Inflammatory macrophage treated with lipopolysaccharide for 1 hour (primary cell): ENCODE measurements at regions not wholly inside any gene's neighbourhood (a gene's known extent, or its start where the extent isn't known, plus 50 kb on each side); places are given as distances from the start of the nearest gene placed in this dataset.
"Not testable (repeated sequence)": the region's sequence is repeated elsewhere in the genome, so short reads cannot be mapped to it uniquely, and the experiment has no call there.

Experiments
- DNase-seq, 2 donors: peaks; one replicate each; pipeline ENCODE4 v3.0.0-alpha.2; 2020 to 2022

DNA sequence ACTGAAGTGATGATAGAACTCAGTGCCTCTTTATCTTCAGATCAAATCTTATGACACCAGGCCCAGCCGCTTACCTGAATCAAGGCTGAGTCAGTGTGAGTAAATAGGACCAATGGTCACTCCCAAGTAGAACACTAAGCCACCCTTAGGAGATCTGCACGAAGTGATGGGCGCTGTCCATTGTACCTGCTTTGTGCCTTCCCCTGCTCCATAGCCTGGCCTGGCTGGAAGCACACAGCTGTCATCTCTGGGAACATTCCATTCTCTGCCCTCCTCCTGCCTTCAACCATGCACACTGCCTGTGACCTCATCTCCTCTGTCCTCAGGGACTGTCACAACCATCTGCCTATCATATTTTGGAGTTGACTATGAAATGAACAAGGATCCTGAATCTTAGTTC is 279.5 kb upstream of the ASIC2 start:
- DNase-seq: no peak

DNA sequence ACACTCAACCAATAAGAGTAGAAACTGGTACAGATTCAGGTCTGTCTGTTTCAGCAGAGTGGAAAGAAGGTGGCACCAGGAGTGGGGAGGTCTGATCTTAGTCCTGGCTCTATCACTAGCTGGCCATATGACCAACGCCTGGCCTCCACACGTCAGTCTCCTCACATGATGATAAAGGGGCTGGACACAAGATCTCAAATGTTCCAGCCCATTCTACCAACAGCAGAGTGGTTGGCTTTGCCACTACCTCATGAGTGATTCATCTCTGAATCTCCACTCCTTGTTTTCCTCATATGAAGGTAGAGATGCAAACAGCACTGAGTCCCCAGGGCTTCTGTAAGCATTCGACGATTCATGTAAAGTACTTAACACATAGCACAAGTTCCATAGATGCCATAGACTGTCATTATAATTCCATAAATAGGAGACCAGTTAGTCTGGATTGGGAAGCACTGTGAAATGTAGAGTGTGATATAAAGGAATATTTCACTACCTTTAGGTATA is 281.9 kb upstream of the ASIC2 start:
- DNase-seq: no peak

GRCh38 chr17:33579740-33580139 is 286.6 kb upstream of the ASIC2 start:
- not testable (repeated sequence) for DNase-seq

- no peak for DNase-seq
These were observed 287.1 kb upstream of the ASIC2 start for GRCh38 chr17:33580215-33580614.

- no peak for DNase-seq
These were observed 289.6 kb upstream of the ASIC2 start for GRCh38 chr17:33582661-33583060.

- no peak for DNase-seq
These were observed 290.7 kb upstream of the ASIC2 start for GRCh38 chr17:33583518-33584417.

DNA sequence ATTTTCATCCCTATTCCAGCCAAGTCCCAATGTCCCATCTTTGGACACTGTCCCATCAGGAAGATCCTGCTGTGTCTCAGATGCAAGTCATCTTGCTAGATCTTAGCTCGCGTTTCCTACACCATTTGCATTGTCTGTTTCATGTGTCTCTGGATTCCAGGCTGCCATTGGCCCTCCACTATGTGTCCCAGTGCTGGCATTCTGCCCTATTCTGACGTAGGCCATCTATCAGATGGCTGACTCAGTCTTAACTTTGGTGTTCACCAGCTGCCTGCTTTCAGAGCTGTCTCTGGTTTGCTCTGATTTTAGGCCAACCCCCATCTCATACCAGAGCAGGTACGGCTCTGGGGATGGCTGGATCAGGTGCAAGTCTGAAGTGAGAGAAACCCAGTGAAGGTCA is 300.9 kb upstream of the ASIC2 start:
- DNase-seq: no peak

- DNase-seq: no peak
These were observed 302.7 kb upstream of the ASIC2 start for GRCh38 chr17:33595828-33596227.

DNA sequence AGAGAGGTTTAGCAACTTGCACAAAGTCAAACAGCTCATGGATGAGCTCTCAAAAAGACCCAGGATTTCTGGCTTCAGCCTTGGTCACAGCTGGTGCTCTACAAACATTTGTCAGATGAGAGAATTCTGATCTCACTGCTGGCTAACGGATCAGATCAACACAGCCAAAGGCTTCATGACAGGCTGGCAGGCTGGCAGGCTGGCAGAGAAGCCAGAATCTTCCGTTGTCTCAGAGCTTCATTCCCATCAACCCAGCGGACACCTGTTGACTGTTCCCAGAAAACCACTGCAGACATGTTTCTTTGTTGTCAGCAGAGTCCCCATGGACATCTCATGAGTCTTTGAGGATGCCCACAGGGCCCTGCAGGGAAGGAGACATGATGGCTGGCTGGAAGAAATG is 303.8 kb upstream of the ASIC2 start:
- no peak for DNase-seq

GRCh38 chr17:33598797-33599196 is 305.7 kb upstream of the ASIC2 start:
- no peak for DNase-seq

- no peak for DNase-seq
These were observed 309.9 kb upstream of the ASIC2 start for GRCh38 chr17:33602981-33603380.

DNA sequence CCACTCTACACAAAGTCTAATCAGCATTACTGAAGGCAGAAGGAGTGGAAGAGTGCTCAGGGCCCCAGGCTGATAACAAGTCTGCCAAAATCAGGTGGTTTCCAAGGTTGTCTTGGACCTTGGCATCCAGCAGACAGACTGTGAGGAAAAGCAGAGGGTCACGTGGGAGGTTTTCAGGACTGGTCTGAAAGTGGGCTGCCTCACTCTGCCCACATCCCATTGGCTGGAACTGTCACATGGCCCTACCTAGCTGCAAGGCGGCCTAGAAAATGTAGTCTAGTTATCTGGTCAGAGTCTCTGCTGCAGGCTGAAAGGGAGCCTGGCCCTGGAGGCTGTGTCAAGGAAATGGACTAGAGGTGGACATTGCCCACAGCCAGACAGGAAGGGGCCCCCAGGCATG is 310.7 kb upstream of the ASIC2 start:
- no peak for DNase-seq

DNA sequence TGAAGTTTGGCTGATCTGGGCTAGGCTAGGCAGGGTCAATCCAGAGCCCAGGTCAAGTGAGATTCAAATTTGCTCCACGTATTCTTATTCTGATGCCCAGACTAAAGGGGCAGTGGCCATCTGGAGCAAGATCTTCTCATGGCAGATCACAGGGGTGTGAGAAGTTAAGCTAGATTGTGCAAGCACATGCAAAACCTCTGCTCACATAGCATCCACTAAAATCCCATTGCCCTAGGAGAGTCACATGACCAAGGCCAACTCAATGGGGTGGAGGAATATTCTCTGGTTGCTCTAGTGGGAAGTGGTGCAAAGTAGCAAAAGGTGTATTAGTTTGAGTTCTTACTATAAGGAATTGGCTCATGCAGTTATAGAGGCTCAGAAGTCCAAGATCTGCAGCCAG is 318.4 kb upstream of the ASIC2 start:
- DNase-seq: no peak

DNA sequence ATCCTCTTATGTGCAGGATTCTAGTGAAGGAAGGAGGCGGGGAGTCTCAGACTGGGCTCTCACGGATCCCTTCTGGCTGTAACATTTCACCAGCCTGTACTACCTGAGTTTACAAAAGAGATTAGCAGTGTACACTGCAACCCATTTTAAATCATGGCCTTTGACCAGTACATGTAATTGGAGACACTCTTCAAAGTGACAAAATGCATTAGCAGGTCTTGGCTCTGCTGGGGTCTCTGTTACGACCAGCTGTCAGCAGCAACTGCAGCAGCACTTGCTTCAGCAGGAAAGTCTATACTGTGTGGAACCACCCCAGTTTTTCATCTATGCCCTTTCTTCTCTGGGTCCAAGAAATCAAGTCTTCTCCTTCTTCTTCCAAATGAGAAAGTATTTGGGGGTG is 322.8 kb upstream of the ASIC2 start:
- DNase-seq: no peak

DNA sequence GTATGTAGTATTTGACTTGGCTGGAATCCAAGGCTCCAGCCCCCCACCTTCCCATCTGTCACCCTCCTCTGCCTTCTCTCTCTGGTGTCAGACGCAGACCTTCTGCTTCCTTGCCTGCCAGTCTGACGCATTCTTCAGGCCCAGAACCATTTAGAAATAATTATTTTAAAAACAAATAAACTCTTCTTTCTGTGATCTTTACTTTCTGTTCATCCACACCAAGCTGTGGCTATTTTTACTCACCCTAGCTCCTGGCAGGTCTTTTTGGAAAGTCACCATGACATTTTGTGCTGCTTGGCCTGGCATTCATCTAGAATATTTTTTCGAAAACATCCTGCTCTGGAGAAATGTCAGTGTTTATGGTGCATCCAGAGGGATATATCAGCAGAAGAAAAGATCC is 330.7 kb upstream of the ASIC2 start:
- no peak for DNase-seq

DNA sequence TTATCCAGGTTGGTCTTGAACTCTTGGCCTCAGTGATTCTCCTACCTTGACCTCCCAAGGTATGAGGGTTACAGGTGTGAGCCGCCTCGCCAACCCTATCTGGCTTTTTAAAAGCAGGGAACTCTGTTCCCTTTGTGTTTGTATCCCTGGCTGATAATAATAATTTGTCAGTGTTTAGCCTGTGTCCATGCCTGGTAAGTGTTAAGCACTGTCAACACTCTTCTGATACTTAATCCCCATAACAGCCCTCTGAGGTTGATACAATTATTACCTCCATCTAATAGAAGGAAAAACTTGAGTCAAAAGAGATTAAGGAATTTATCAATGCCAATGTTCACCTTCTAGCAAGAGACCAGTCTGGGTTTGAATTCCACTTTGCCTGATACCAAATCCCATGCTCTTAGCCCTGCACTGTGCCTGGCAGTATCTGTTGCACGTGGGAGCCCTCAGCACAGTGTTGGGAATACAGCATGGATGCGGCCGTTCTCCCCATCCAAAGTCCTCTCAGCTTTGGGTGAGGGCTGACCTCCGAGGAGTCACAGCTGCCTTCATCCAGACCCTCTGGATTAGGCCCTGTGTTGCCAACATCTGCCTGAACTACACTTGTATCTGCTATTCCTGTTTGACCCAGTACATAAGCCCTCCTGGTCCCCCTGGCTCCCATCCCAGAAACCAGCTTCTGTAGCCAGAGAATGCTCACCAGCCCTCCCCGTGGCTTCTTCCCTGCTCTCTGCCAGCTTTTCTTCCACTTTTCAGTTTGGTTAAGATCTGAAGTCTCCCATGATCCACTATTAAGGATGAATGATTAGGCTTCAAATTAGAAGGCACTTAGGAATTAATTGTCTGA is 335.6 kb upstream of the ASIC2 start:
- DNase-seq: no peak

GRCh38 chr17:33633446-33633845 is 340.4 kb upstream of the ASIC2 start:
- no peak for DNase-seq

GRCh38 chr17:33637534-33637933 is 344.4 kb upstream of the ASIC2 start:
- no peak for DNase-seq

DNA sequence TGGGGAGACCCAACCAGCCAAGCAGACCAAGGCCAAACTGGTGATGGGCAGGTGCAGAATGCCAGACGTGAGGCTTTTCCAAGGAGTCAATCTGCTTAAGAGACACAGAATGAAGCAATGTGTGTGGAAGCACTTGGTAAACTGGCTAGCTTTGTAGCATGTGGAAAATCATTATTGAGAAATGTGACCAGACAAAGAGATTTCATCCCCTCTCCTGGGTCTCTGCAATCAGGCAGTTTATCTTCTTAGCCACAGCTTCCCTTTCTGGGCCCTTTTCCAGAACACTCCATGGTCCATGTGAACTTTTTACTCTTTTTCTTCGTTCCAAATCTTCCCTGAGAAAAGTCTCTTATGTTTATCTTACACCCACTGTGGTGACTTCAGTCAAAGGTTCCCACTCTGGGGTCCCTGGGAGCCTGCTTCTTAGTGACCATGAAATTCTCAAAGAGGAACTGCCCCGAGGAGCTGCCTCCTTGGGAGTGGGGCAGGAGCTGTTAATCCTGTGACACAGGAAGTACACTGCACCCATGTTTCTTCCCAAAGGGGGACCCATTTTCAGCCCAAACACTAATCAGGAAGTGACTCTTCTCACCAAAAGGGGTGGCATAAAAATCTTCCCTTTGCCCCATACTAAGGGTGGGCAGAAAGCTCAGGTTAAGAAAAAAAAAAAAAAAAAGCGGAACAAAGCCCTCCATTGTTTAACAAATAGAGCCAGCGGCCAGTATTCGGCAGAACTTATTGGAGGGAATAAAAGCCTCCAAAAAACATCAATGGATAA is 346.2 kb upstream of the ASIC2 start:
- DNase-seq: peak; percentile 5 to 18

GRCh38 chr17:33640629-33641028 is 347.5 kb upstream of the ASIC2 start:
- DNase-seq: no peak

DNA sequence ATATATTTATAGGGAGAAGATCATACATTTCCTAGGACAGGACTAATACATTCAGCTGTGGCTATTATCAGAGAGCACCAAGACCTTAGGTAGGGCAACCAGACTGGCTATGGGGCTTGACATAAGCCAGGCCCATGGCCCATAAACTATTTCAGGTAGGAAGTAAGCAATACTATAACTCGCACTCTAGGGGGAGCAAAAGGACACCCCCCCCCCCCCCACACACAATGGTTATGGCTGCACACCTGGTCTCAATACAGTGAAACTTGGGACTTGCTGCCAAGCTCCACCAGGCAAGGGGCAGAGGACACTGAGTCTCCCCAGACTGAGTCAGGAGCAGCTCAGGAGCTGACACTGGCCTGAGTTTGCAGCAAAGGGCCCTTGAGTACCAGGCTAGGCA is 348.9 kb upstream of the ASIC2 start:
- DNase-seq: no peak

- DNase-seq: no peak
These were observed 354.9 kb upstream of the ASIC2 start for GRCh38 chr17:33647956-33648355.

GRCh38 chr17:33650304-33650703 is 357.2 kb upstream of the ASIC2 start:
- DNase-seq: no peak
